NCI-H69 (cell line): ENCODE measurements at regions not wholly inside any gene's neighbourhood (a gene's known extent, or its start where the extent isn't known, plus 50 kb on each side); places are given as distances from the start of the nearest gene placed in this dataset.
"Not testable (repeated sequence)": the region's sequence is repeated elsewhere in the genome, so short reads cannot be mapped to it uniquely, and the experiment has no call there.

ENCODE experiments used
- DNase-seq: peaks from one replicate; lab custom pipeline; 2025; lab: John Stamatoyannopoulos, UW

DNA sequence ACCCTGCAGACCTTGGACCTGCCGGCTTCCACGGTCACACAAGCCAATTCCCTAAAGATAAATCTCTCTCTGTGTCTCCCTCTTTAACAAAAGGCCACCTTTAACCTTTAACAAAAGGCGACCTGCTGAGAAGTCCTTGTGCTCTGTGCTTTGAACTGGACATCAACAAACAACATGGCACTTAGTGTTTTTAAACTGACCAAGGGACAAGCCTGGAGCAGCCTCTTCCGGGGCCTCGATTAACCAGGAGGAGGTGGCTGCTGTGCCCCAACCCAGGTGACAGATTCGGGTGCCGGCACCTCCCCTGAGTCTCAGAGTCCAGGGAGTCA lies 135.3 kb downstream of the RTP5 start:
- no peak for DNase-seq

DNA sequence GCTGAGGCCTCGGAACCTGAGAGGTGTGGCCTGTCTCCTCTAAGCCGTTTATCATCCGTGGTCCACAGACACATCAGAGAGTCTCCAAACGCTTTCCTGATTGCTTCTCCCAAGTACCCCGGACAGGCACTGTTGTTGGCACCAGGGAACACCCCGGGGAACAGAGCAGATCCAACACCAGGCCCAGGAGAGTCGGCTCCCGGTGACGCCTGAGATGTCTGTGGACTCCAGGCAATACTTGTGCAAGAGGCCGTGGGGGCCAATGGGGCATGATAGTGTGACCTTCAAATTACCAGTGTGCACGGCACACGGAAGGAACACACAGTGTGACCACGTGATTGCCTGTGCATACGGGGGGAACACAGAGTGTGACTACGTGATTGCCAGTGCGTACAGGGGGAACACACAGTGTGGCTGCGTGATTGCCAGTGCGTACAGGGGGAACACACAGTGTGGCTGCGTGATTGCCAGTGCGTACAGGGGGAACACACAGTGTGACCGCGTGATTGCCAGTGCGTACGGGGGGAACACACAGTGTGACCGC lies 136.6 kb downstream of the RTP5 start:
- DNase-seq = not testable (repeated sequence)

GRCh38 chr2:242008908-242009307 lies 139.4 kb downstream of the RTP5 start:
- DNase-seq = not testable (repeated sequence)

DNA sequence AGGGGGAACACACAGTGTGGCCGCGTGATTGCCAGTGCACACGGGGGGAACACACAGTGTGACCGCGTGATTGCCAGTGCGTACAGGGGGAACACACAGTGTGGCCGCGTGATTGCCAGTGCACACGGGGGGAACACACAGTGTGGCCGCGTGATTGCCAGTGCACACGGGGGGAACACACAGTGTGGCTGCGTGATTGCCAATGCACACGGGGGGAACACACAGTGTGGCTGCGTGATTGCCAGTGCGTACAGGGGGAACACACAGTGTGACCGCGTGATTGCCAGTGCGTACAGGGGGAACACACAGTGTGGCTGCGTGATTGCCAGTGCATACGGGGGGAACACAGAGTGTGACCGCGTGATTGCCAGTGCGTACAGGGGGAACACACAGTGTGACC lies 140.3 kb downstream of the RTP5 start:
- not testable (repeated sequence) for DNase-seq

GRCh38 chr2:242010252-242011166 lies 141.0 kb downstream of the RTP5 start:
- not testable (repeated sequence) for DNase-seq

DNA sequence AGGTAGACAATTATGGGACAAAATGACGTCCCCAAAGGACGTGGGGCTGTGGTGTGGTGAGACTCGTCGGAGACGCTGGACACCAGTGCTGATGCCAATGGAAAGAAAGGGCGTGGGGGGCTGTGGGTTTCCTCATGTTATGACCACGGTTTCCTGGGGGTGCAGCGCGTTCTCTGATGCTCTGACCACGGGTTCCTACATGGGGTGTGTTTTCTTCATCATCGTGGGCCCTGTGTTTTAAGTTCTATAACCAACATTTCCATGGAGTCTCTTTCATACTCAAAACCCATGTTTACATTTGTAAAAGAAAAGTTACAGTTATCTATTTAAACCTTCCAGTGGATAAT lies 141.6 kb downstream of the RTP5 start:
- DNase-seq = no peak

DNA sequence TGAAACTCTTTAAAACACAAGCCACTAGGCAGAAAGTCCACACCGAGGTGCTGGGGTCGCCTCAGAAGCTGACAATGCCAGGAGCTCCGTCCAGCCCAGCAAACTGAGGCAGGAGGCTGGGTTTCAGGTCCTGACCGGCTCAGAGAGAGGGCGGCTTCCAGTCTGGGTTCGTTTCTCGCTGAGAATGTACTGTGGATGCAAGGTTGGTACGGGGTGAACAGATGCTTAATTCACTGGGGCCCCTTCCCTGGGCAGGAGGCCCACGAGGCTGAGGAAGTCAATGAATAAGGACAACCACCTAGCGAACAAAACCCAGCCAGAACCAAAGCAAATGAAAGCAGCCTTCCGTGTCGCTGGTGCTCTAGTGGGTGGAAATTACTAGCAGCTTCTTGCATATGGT lies 142.0 kb downstream of the RTP5 start:
- no peak for DNase-seq

- DNase-seq = no peak
These were observed 142.6 kb downstream of the RTP5 start for GRCh38 chr2:242011991-242012764.

- DNase-seq = no peak
These were observed 143.6 kb downstream of the RTP5 start for GRCh38 chr2:242012956-242013764.

GRCh38 chr2:242013771-242014170 lies 144.2 kb downstream of the RTP5 start:
- no peak for DNase-seq

GRCh38 chr2:242015108-242016065 lies 145.9 kb downstream of the RTP5 start:
- no peak for DNase-seq

DNA sequence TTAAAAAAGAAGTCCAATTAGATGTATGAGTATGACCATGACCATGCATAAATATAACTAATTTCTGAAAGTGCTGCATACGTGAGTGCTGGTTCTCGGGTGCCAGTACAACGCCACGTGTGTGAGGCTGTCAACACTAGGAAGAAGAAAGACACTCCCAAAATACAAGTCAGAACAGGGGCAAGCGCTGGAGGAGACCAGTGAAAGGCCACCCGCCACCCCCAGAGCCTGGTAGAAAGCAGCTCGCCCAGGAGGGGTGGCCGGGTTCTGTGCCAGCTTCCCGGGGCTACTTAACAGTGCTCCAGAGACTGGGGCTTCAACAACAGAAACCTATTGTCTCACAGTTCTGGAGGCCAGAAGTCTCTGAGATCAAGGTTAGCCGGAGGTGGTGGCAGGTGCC lies 147.6 kb downstream of the RTP5 start:
- no peak for DNase-seq

GRCh38 chr2:242018416-242018815 lies 148.9 kb downstream of the RTP5 start:
- DNase-seq = not testable (repeated sequence)

DNA sequence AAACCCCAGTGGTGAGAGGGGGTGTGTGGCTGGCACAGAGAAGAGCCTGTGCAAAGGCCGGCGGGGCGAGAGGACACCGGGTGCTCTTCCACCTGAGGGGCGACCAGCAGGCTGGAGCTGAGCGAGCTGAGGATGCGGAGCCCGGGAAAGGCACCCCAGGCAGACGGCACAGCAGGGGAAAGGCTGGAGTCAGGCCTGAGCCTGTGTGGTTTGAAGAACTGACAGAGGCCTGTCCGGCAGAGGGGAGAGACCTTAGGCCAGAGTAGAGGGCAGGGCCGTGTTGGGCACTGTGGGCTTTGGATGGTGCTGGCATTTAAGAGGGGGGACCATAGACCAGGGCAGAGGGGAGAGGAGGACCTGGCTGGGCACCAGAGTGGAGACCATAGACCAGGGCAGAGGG lies 149.8 kb downstream of the RTP5 start:
- no peak for DNase-seq

GRCh38 chr2:242020196-242021004 lies 150.9 kb downstream of the RTP5 start:
- peak; percentile 51 for DNase-seq

GRCh38 chr2:242022550-242023290 lies 153.2 kb downstream of the RTP5 start:
- DNase-seq = no peak

DNA sequence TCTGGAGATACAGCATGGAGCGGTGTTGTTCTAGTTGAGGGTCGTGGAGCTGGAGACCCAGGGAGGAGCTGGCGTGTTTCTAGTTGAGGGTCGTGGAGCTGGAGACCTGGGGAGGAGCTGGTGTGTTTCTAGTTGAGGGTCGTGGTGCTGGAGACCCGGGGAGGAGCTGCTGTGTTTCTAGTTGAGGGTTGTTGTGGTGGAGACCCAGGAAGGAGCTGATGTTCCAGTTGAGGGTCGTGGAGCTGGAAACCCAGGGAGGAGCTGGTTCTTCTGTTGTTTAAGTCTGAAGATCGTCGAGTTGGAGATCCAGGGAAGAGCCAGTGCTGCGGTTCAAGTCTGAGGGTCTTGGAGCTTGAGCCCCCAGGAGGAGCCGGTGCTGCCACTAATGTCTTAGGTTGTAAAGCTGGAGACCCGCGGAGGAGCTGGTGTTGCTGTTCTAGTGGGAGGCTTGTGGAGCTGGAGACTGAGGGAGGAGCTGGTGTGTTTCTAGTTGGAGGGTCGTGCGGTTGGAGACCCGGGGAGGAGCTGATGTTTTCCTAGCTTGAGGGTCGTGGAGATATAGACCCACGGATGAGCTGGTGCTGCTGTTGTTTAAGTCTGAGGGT lies 155.3 kb downstream of the RTP5 start:
- DNase-seq = no peak

DNA sequence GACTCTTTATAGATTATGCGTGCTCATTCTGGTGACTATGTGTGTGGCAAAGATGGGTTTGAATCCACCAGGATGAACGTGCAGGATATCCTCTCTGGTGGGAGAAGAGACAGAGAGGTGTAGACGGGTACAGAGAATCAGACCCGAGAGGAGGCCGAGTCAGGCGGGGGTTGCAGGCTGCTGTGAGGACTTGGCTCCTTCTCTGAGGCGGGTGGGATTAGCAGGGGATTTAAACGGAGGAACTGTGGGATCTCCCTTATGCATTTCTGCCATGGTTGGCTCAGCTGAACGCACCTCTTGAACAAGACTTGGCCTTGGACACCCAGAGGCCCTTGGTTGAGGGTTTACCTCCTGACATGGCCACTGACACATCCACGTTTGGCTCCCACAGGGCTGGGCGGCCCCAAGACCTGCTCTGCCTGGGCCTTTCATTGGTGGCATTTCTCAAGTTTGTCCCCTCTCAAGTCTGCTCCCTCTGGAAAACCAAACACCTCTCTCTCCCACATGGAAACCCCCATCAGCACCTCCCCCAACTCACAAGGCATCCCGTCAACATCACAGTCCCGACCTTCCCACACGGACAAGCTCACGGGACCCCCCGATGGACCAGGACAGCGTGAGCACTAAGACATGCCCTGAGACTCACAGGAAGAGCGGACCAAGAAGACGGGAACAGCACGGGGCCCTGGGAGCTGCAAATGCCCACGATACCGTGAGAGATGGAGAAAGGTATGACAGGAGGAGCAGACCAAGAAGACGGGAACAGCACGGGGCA lies 158.3 kb downstream of the RTP5 start:
- DNase-seq = no peak
